Subcutaneous abdominal adipose tissue (tissue), 5 donors: ENCODE measurements at regions not wholly inside any gene's neighbourhood (a gene's known extent, or its start where the extent isn't known, plus 50 kb on each side); places are given as distances from the start of the nearest gene placed in this dataset.

ENCODE experiments used
- H3K27ac ChIP-seq: one replicate; pipeline ENCODE4 v1.7.0; 2013; ENCODE audit warnings: low read depth, mild to moderate bottlenecking, inconsistent platforms, low read length, moderate library complexity
- H3K27me3 ChIP-seq, 5 donors: one replicate each; pipeline ENCODE4 v1.7.0; 2013; ENCODE audit warnings: low read length in 5 of 5, inconsistent platforms in 1 of 5; ENCODE audit not compliant: control insufficient read depth in 5 of 5, insufficient read depth in 4 of 5
- H3K36me3 ChIP-seq, 5 donors: one replicate each; pipeline ENCODE4 v1.7.0; 2013; ENCODE audit warnings: low read length in 5 of 5; ENCODE audit not compliant: control insufficient read depth in 5 of 5, insufficient read depth in 5 of 5
- H3K4me1 ChIP-seq, 5 donors: one replicate each; pipeline ENCODE4 v1.7.0; 2013; ENCODE audit warnings: low read length in 5 of 5, mild to moderate bottlenecking in 3 of 5, moderate library complexity in 1 of 5; ENCODE audit not compliant: control insufficient read depth in 5 of 5, insufficient read depth in 5 of 5
- H3K4me3 ChIP-seq, 5 donors: one replicate each; pipeline ENCODE4 v1.7.0; 2013; ENCODE audit warnings: low read length in 5 of 5, low read depth in 1 of 5
- H3K9ac ChIP-seq, 5 donors: one replicate each; pipeline ENCODE4 v1.7.0; 2013; ENCODE audit warnings: low read length in 5 of 5, mild to moderate bottlenecking in 4 of 5, moderate library complexity in 3 of 5
- H3K9me3 ChIP-seq, 5 donors: one replicate each; pipeline ENCODE4 v1.7.0; 2013; ENCODE audit warnings: low read length in 5 of 5; ENCODE audit not compliant: control insufficient read depth in 5 of 5
- donor health status: healthy.
- donor health status: healthy.
- donor health status: healthy.
- donor health status: healthy.
- donor health status: healthy.

DNA sequence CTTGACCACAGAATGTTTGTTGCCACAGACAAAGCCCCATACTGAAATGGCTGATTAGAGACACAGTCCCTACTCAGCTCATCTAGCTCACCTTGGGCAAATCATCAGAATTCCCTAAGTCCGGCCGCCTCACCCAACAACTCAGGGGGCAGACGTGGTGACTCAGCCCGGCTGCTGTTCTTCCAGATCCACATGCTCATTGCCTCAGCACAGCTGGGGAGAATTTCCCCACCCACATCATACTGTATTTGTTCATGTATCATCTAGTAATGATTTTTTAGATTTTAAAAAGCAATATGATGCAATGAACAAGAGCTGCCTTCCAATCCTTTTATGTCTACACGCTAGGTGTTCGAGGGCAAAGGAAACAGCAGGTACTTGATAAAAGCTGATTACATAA is 333.8 kb upstream of the TENM3 start:
- H3K36me3 ChIP-seq: no peaks in the 10 kb centered on the region

DNA sequence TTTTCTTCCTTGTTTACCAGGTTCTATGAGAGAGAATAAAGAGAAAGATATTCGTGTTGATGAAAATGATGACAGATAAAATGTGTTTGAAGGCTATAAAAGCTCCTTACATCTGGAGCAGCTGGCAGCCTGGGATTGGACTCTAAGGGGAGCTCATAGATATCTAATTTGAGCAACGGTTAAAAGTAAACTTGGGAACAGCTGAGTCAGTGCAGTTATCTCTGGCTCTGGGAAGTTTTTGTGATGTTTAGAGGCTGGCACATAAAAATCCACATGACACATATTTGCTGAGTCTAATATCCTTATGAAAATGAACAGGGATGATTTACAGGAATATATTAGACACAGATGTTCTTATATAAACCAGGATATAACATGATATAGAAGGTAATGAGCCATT is 331.8 kb upstream of the TENM3 start:
- no peak overlapping the region for H3K9ac ChIP-seq
- no peak overlapping the region for H3K4me3 ChIP-seq
- no peaks in the 10 kb centered on the region for H3K4me1 ChIP-seq
- H3K27ac ChIP-seq: no peak overlapping the region
- no peaks in the 10 kb centered on the region for H3K27me3 ChIP-seq
- no peaks in the 10 kb centered on the region for H3K36me3 ChIP-seq
- H3K9me3 ChIP-seq: peaks cover 0 to 10% (median 3%) of the 10 kb centered on the region in 5 donors

More for the DNA sequence above, 333.8 kb upstream of the TENM3 start:
- Histone ChIP-seq H3K4me3 (no peak overlapping the region), H3K27ac (no peak overlapping the region), H3K27me3 (no peaks in the 10 kb centered on the region), H3K9me3 (peaks cover 0 to 10% (median 3%) of the 10 kb centered on the region in 5 donors), H3K9ac (no peak overlapping the region), H3K4me1 (no peaks in the 10 kb centered on the region)

DNA sequence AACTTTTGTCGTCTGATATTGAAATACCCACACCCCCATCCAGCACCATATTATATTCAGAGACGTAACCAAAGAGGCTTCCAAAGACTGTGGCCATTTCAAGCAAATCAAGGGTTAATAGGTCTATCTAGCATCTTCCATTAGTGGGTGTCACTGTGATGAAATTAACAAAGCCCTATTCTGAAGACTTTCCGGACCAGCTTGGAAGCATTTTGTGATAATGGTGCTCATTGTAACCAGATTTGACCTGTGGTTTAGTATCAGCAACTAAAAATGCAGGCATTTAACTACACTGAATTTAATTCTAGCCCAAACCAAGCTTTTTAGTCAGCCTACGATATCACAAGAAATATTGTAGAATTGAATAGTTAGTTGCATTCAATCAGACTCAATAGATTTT is 309.7 kb upstream of the TENM3 start:
- H3K27me3 ChIP-seq: no peaks in the 10 kb centered on the region
- H3K27ac ChIP-seq: no peak overlapping the region
- no peak overlapping the region for H3K4me3 ChIP-seq
- no peaks in the 10 kb centered on the region for H3K4me1 ChIP-seq
- H3K9ac ChIP-seq: no peak overlapping the region
- H3K9me3 ChIP-seq: peaks cover 0 to 5% (median 0%) of the 10 kb centered on the region in 5 donors
- H3K36me3 ChIP-seq: no peaks in the 10 kb centered on the region

DNA sequence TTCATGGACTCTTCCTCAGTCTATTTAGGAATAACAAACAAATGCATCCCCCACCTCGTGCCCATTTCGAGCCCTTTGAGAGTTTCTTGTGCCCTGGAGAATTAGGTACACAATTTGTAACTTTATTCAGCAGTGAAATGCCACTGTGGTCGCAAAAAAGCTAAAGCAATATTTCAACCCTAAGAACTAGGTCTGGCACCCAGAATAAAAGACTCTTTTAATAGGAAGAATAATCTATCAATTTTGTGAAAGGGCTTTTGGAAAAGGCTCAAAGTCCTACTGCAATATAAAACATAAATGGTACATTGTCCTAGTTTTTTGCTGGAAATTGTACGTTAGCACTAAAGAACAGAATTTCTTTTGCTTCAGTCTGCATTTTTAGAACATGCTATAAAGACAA is 304.6 kb upstream of the TENM3 start:
- no peak overlapping the region for H3K9ac ChIP-seq
- no peaks in the 10 kb centered on the region for H3K36me3 ChIP-seq

DNA sequence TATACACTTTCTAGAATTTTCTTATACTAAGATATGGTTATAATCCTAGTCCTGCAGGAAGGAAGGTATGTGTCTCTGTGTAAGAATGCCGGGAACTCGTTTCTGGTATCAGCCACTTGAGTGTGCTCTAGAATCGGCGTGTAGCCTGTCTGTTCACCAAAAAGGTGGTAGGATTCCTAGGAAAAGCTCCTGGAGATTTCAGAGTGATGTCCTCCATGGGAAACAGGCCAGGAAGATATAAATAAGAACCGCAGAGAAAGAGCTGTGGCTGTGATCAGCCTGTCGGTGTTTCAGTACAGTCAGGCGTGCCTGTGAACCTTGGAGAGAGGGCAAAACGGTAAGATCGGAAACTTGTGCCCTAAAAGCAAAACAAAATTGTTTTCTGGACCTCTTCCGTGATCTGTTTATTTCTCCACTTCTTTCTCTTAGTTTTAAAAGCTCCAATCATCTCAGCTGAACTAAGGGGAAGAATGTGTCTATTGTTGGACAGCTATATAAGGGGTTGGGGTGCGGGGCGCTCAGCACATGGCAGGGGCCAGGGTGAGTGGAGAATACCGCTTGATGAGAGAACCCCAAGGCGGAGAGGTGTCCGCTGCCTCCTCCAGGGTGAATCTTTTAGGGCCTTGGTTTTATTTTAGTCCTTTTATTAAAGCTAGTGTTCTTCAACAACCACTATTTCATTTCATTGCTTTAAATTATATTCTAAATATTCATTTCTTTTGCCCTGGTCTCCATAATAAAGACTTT is 303.8 kb upstream of the TENM3 start:
- no peak overlapping the region for H3K27ac ChIP-seq
- no peak overlapping the region for H3K4me3 ChIP-seq
- H3K9ac ChIP-seq: no peak overlapping the region
- H3K36me3 ChIP-seq: no peaks in the 10 kb centered on the region
- H3K4me1 ChIP-seq: no peaks in the 10 kb centered on the region
- no peaks in the 10 kb centered on the region for H3K27me3 ChIP-seq
- H3K9me3 ChIP-seq: no peaks in the 10 kb centered on the region

More for the DNA sequence above, 304.6 kb upstream of the TENM3 start:
- Histone ChIP-seq H3K27me3 (no peaks in the 10 kb centered on the region), H3K9me3 (no peaks in the 10 kb centered on the region), H3K27ac (no peak overlapping the region), H3K4me1 (no peaks in the 10 kb centered on the region), H3K4me3 (no peak overlapping the region)

DNA sequence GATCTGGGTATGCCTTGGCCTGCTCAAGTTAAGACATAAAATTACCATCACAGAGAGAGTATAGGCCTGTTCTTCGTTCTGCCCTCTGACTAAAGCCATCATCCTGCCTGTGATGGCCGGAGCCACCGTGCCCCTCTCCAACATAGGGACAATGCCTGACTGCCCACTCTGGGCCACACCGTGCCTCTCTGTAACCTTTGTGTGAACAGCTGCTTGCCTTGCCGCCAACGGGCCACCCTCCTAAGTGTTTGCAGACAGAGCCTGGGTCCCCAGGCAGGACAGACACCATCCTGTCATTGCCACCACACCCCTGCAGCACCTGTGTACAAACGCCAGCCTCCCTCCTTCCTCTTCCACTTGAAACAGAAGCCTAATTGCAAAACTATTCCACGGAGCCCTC is 298.7 kb upstream of the TENM3 start:
- Histone ChIP-seq H3K9me3 (peaks cover 0 to under 1% (median 0%) of the 10 kb centered on the region in 5 donors), H3K36me3 (no peaks in the 10 kb centered on the region), H3K27ac (no peak overlapping the region), H3K27me3 (no peaks in the 10 kb centered on the region), H3K9ac (no peak overlapping the region), H3K4me1 (no peaks in the 10 kb centered on the region), H3K4me3 (no peak overlapping the region)

DNA sequence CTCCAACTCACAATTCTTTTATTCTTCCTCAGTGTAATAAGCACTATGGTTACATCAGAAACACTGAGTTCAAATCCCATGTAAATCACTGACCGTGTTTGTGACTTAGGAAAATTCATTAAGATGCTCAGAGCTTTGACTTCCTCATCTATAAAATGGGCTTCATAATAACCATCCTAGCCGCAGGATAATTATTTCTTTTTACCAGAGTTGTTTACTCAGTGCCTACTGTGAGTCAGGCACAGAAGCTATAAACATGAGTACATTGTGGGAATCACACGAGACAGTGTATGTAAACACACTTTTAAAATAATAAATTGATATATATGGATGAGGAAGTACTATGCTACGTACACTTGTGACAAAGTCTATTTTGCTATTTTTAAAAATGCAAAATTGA is 296.3 kb upstream of the TENM3 start:
- Histone ChIP-seq H3K9me3 (peaks cover 0 to 2% (median 0%) of the 10 kb centered on the region in 5 donors), H3K4me1 (no peaks in the 10 kb centered on the region), H3K4me3 (no peak overlapping the region), H3K27me3 (no peaks in the 10 kb centered on the region), H3K9ac (no peak overlapping the region), H3K27ac (no peak overlapping the region), H3K36me3 (no peaks in the 10 kb centered on the region)

DNA sequence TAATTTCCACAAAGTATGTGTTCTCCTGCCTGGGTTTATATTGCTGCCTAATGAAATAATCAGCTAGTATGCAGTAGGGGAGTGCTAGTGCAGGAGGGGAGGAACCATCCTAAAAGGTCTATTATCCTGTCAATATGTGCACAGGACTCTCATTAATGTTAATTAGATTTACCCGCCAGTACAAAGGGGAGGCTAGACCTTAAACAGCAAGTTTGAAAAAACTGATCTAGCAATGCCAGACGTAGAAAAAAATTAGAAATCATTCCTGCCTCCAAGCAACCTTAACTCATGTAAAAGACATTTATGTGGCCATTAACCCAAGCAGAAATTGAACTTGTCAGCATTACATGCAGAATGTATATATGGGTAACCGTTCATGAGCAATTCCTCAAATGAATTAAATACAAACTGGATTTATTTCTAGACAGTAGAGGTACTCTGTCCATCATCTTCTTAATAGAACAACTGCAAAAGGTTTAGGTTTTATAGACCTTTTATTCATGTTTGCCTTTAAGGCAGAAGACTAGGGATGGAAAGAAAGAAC is 294.3 kb upstream of the TENM3 start:
- Histone ChIP-seq H3K36me3 (no peaks in the 10 kb centered on the region), H3K4me3 (no peak overlapping the region), H3K9ac (no peak overlapping the region), H3K27me3 (no peaks in the 10 kb centered on the region), H3K4me1 (peaks cover 0 to 4% (median 0%) of the 10 kb centered on the region in 5 donors), H3K9me3 (peaks cover 0 to 2% (median 0%) of the 10 kb centered on the region in 5 donors), H3K27ac (no peak overlapping the region)

DNA sequence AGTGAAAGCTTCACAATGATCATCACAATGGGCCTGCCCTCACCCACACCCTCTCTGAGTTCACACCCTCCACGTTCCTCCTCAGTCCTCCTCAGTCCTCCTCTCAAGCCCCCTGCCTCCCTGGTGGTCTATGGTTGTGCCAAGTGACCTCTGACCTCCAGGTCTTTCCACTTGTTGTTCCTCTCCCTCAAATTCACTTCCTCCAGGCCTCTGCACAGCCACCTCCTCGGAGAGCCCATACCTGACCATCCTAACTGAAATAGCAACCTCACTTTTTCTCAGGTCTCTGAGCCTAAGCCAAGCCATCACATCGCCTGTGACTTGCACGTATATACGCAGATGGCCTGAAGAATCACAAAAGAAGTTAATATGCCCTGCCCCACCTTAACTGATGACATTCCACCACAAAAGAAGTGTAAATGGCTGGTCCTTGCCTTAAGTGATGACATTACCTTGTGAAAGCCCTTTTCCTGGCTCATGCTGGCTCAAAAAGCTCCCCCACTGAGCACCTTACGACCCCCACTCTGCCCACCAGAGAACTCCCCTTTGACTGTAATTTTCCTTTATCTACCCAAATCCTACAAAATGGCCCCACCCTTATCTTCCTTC is 293.4 kb upstream of the TENM3 start:
- no peaks in the 10 kb centered on the region for H3K36me3 ChIP-seq
- peaks cover 0 to 2% (median 0%) of the 10 kb centered on the region in 5 donors for H3K9me3 ChIP-seq
- H3K4me3 ChIP-seq: no peak overlapping the region
- no peak overlapping the region for H3K27ac ChIP-seq
- H3K27me3 ChIP-seq: no peaks in the 10 kb centered on the region
- no peak overlapping the region for H3K9ac ChIP-seq
- H3K4me1 ChIP-seq: peaks cover 0 to 4% (median 0%) of the 10 kb centered on the region in 5 donors

DNA sequence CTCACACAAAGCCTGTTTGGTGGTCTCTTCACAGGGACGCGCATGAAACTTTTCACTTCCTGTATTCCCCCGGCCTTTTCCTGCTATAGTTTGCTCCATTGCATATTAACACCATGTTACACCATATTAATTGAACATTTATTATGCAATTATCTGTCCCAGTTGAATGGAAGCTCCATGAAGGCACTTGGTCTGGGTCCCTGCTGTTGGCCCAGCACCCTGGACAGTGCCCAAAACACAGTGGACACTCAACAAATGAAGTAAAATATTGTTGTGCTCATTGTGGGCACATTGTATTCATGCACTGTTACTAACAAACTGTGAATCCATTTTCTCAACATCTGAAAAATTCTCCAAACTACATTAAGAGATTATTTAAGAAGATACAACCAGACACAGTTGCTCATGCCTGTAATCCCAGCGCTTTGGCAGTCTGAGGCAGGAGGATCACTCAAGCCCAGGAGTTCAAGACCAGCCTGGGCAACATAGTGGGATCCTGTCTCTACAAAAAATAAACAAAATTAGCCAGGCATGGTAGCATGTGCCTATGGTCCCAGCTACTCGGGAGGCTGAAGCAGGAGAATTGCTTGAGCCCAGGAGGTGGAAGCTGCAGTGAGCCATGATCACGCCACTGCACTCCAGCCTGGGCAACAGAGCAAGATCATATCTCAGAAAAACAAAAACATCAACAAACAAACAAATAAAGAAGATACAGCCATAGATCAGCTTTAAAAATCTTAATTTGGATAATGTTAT is 292.7 kb upstream of the TENM3 start:
- Histone ChIP-seq H3K27ac (no peak overlapping the region), H3K36me3 (no peaks in the 10 kb centered on the region), H3K27me3 (peaks cover 0 to 4% (median 0%) of the 10 kb centered on the region in 5 donors), H3K4me1 (peaks cover 0 to 4% (median 0%) of the 10 kb centered on the region in 5 donors), H3K9me3 (peaks cover 0 to 2% (median 0%) of the 10 kb centered on the region in 5 donors), H3K4me3 (no peak overlapping the region), H3K9ac (no peak overlapping the region)
